Thoracic aorta (tissue), 2 donors: ENCODE measurements at regions not wholly inside any gene's neighbourhood (a gene's known extent, or its start where the extent isn't known, plus 50 kb on each side); places are given as distances from the start of the nearest gene placed in this dataset.

ENCODE experiments used
- ATAC-seq: fragments of 150-250 bp; one replicate; pipeline ENCODE4 v1.8.0; 2017; ENCODE audit warnings: low read depth; ENCODE audit not compliant: insufficient number of reproducible peaks, low FRiP score
- DNase-seq: peaks from one replicate; pipeline ENCODE4 v3.0.0-alpha.2; 2020; ENCODE audit warnings: low spot score
- H3K27ac ChIP-seq, 2 donors: fragments of 200-600 bp; sonication (generic); 1 replicate in 1 of 2; 2 replicates in 1 of 2; pipeline ENCODE4 v1.5.1; 2016; ENCODE audit warnings: mild to moderate bottlenecking in 2 of 2, moderate library complexity in 2 of 2
- H3K27me3 ChIP-seq: fragments of 200-600 bp; sonication (generic); replicated peaks from 2 replicates; pipeline ENCODE4 v1.6.0; 2016; ENCODE audit warnings: mild to moderate bottlenecking; ENCODE audit not compliant: insufficient read depth
- H3K36me3 ChIP-seq: fragments of 200-600 bp; sonication (generic); one replicate; pipeline ENCODE4 v1.5.1; 2016
- H3K4me1 ChIP-seq, 2 donors: fragments of 200-600 bp; sonication (generic); 1 replicate in 1 of 2; 2 replicates in 1 of 2; pipeline versions ENCODE4 v1.5.1 to v1.6.0; 2016; ENCODE audit warnings: low read depth in 2 of 2, mild to moderate bottlenecking in 1 of 2; ENCODE audit not compliant: control insufficient read depth in 1 of 2
- H3K4me3 ChIP-seq: fragments of 200-600 bp; sonication (generic); 2 replicates; pipeline ENCODE4 v1.5.1; 2016; ENCODE audit warnings: mild to moderate bottlenecking
- H3K9me3 ChIP-seq: fragments of 200-600 bp; sonication (generic); 2 replicates; pipeline ENCODE4 v1.5.1; 2016
- TF ChIP-seq, protein P1 (sequence below): fragments of 200-600 bp; sonication (generic); IDR thresholded peaks from one replicate; pipeline ENCODE4 v1.5.1; 2019; ENCODE audit warnings: antibody characterized with exemption

GRCh38 chr9:82621447-82621846 is 441.5 kb downstream of the RASEF start:
- H3K4me3 ChIP-seq: no peak overlapping the region
- H3K4me1 ChIP-seq: no peaks in the 10 kb centered on the region
- no peaks in the 10 kb centered on the region for H3K36me3 ChIP-seq
- ATAC-seq (no peak), DNase-seq (no peak)
- TF ChIP-seq, protein P1, sequence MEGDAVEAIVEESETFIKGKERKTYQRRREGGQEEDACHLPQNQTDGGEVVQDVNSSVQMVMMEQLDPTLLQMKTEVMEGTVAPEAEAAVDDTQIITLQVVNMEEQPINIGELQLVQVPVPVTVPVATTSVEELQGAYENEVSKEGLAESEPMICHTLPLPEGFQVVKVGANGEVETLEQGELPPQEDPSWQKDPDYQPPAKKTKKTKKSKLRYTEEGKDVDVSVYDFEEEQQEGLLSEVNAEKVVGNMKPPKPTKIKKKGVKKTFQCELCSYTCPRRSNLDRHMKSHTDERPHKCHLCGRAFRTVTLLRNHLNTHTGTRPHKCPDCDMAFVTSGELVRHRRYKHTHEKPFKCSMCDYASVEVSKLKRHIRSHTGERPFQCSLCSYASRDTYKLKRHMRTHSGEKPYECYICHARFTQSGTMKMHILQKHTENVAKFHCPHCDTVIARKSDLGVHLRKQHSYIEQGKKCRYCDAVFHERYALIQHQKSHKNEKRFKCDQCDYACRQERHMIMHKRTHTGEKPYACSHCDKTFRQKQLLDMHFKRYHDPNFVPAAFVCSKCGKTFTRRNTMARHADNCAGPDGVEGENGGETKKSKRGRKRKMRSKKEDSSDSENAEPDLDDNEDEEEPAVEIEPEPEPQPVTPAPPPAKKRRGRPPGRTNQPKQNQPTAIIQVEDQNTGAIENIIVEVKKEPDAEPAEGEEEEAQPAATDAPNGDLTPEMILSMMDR: no peak
- no peak overlapping the region for H3K27ac ChIP-seq
- H3K27me3 ChIP-seq: no peaks in the 10 kb centered on the region
- H3K9me3 ChIP-seq: no peaks in the 10 kb centered on the region

DNA sequence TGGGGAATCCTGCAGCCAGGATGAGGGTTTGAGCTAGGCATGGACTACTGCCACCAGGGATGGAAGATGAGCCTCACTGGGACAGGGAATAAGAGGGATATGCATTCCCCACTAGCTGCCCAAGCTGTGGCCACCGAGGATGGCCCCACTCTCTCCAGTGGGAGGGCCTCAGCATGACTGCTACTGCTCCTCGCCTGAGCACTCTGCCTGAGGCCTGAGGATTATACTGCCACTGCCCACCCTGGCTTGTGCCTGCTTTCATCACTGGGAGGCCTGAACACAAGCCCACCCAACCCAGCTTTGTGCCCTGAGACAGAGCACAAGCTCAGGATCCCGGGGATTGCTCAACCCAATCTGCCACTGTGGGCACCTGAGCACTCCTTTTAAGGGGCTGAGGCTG is 425.6 kb downstream of the RASEF start:
- DNase-seq (no peak), ATAC-seq (no peak)
- no peak overlapping the region for H3K4me3 ChIP-seq

DNA sequence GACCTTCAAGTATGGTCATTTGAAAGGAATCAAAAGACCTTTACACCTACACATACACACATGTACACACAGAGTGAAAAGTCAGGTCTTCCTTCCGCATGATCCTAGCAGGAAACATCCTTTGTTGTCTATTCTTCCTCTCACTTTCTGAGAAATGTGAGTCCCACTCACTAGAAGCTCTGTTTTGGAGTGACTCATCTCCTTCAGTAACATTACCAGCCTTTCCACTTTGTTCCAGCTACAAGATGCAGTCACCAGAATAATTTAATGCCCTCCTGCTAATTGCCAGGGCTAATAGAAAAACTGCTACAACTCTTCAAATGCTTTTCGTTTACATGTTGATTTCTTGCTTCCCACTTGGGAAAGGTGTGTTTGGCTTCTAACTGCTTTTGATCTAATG is 417.3 kb downstream of the RASEF start:
- Histone ChIP-seq H3K27ac (no peak overlapping the region), H3K27me3 (no peaks in the 10 kb centered on the region)
- no peak for ATAC-seq

More for the DNA sequence above, 425.6 kb downstream of the RASEF start:
- Histone ChIP-seq H3K4me1 (no peaks in the 10 kb centered on the region), H3K9me3 (peaks cover 8% of the 10 kb centered on the region), H3K27me3 (no peaks in the 10 kb centered on the region), H3K36me3 (no peaks in the 10 kb centered on the region), H3K27ac (no peak overlapping the region)
- TF ChIP-seq, protein P1: no peak

DNA sequence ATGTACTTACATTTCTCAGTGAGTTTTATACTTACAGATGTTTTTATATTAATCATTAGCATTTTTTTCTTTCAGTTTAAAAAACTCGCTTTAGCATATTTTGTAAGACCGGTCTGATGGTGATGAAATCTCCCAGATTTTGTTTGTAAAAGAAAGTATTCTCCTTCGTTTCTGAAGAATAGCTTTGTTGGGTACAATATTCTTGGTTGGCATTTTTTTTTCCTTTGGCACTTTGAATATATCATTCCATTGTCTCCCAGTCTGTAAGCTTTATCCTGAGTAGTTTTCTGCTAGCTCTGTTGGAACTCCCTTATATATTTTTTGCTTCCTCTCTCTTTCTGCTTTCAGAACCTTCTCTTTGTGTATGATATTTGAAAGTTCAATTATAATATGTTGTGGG is 412.6 kb downstream of the RASEF start:
- DNase-seq (no peak), ATAC-seq (no peak)
- Histone ChIP-seq H3K9me3 (no peaks in the 10 kb centered on the region), H3K4me3 (no peak overlapping the region), H3K4me1 (no peaks in the 10 kb centered on the region), H3K27me3 (no peaks in the 10 kb centered on the region), H3K27ac (no peak overlapping the region), H3K36me3 (no peaks in the 10 kb centered on the region)
- TF ChIP-seq, protein P1: no peak

More for the DNA sequence above, 417.3 kb downstream of the RASEF start:
- no peaks in the 10 kb centered on the region for H3K9me3 ChIP-seq
- no peak overlapping the region for H3K4me3 ChIP-seq
- no peak for DNase-seq
- TF ChIP-seq, protein P1: no peak
- no peaks in the 10 kb centered on the region for H3K36me3 ChIP-seq
- H3K4me1 ChIP-seq: no peaks in the 10 kb centered on the region

GRCh38 chr9:82651474-82651873 is 411.5 kb downstream of the RASEF start:
- no peak for DNase-seq
- TF ChIP-seq, protein P1: no peak

More at GRCh38 chr9:82651474-82651873, 411.5 kb downstream of the RASEF start:
- no peak overlapping the region for H3K27ac ChIP-seq
- no peaks in the 10 kb centered on the region for H3K36me3 ChIP-seq
- no peak overlapping the region for H3K4me3 ChIP-seq
- H3K27me3 ChIP-seq: no peaks in the 10 kb centered on the region
- no peaks in the 10 kb centered on the region for H3K4me1 ChIP-seq
- ATAC-seq: no peak
- no peaks in the 10 kb centered on the region for H3K9me3 ChIP-seq
